ENCODE measurements at regions not wholly inside any gene's neighbourhood (a gene's known extent, or its start where the extent isn't known, plus 50 kb on each side); places are given as distances from the start of the nearest gene placed in this dataset.
"Not testable (repeated sequence)": the region's sequence is repeated elsewhere in the genome, so short reads cannot be mapped to it uniquely, and the experiment has no call there.

DNA sequence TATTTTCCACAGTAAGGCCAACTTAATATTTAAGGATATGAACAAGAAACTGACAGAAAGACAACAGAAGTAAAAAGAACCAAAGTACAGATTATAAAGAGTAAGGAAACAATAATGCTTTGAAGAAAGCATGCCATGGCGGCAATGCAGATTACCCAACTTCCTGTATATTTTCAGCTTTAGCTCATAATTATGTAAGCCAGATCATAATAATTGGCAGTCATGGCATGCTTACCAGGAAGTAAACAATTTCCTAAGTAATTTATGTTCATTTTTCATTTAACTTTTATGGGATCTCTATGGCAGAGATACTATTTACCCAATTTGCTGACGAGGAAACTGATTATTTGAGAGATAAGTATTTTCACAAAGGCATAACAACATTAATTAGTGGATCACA, 988.7 kb downstream of the HACE1 start:
- DNase-seq: no peak

GRCh38 chr6:103862297-103862696, 997.4 kb downstream of the HACE1 start:
- DNase-seq: no peak

DNA sequence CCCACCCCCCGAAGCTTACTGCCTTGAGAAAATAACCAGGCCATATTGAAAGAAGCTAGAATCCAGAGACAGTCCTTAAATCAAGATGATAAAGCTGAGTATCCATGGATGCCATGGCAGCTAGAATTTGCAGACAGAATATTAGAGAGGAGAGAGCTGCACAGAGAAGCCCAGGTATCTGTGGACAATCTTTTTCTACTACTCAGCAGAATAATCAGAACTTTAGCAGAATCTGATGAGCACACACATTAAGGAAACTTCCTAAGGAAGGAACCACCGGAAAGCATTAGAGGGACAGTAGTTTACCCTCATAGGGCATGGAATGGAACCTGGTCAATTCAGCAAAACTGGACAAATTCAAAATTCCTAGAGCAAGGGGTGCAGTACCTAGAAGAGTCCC, 1001.7 kb downstream of the HACE1 start:
- DNase-seq: no peak

- DNase-seq: no peak
Measured at GRCh38 chr6:103855750-103856149, 1004.0 kb downstream of the HACE1 start.

DNA sequence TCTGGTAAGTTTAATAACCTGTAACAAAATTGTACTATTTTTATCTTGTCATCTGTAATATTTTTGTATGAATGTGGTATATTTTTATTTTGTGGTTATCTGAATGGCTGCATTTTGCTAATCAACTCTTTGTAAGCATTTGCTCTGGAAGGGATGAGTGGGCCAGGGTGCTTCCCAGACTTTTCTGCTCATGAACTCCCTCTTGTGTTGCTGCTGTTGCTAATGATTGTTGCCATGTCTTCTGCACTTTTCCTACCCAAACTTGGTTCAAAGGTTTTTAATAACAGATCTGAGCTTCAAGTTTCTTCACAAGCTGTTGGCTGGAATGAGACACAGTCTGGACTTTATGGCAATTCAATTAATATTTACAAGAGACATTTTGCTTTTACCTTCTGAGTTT, 1005.7 kb downstream of the HACE1 start:
- no peak for DNase-seq

DNA sequence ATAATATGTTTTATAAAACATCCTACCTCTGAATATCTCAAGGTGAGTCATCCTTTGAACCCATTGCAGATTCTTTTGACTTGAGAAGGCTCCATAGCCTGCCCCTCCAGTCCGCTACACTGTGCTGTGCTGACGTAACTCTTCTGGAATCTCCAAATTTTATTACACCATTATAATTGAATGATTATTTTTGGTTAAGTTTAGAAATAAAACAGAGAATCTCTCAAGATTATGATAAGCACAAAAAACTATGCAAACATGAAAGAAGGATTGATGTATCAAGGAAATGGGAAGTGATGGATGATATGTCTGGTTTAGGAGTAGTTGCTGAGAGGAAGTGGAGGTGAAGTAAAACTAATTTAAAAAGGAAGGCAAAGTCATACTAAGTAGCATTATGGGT, 1021.3 kb downstream of the HACE1 start:
- DNase-seq: no peak

- DNase-seq: no peak
Measured at GRCh38 chr6:103826209-103826608, 1033.5 kb downstream of the HACE1 start.

- no peak for DNase-seq
Measured at GRCh38 chr6:103820148-103820547, 1039.6 kb downstream of the HACE1 start.

DNA sequence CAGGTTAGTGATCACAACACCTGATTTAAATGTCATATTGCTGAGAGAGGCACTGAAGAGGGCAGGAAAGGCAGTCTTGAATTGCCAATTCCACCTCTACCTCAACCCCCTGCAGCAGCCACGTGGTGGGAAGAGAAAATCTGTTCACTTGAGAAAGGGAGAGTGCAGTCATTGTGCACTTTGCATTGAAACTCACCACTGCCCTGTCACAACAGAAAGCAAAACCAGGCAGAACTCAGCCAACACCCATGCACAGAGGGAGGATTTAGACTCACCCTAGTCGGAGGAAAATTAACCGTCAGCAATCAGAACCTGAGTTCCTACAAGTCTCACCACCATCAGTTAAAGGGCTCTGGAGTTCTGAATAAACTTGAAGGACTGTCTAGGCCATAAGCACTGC, 1040.2 kb downstream of the HACE1 start:
- no peak for DNase-seq

DNA sequence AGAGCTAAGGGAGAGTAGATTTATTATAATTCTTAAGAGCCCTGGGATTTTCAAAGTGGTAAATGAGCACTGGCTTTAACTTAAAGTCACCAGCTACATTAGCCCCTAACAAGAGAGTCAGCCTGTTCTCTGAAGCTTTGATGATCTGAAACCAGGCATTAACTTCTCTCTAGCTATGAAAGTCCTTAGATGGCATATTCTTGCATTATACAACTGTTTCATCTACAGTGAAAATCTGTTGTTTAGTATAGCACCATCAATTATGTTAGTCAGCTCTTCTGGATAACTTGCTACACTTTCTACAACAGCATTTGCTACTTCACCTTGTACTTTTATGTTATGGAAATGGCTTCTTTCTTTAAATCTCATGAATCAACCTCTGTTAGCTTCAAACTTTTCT, 1046.7 kb downstream of the HACE1 start:
- no peak for DNase-seq

DNA sequence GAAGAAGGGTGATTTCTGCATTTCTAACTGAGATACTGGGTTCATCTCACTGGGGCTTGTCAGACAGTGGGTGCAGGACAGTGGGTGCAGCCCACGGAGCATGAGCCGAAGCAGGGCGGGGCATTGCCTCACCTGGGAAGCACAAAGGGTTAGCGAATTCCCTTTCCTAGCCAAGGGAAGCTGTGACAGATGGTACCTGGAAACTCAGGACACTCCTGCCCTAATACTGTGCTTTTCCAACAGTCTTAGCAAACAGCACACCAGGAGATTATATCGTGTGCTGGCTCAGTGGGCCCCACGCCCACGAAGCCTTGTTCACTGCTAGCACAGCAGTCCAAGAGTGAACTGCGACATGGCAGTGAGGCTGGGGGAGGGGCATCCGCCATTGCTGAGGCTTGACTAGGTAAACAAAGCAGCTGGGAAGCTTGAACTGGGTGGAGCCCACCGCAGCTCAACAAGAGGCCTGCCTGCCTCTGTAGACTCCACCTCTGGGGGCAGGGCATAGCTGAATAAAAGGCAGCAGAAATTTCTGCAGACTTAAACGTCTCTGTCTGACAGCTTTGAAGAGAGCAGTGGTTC, 1057.7 kb downstream of the HACE1 start:
- not testable (repeated sequence) for DNase-seq

- DNase-seq: no peak
Measured at GRCh38 chr6:103799971-103800670, 1059.6 kb downstream of the HACE1 start.

- no peak for DNase-seq
Measured at GRCh38 chr6:103798166-103798565, 1061.6 kb downstream of the HACE1 start.

DNA sequence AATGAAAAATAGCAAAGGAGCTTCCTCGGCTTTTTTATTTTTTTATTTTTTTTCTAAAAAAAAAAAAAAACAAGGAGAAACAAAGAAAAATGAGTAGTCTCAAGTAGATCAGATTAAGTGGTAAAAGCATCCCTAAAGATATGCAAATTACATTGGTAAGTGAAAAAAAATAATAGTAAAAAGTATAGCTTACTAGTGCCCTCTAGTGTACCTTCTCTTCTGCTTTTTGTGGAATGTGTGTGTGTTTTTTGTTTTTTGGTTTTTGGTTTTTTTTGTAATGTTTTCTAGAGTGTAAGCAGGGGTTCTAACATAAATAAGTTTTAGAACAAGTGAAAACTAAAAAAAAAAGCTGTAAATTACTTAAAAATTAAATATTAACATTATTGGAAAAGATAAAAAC, 1062.0 kb downstream of the HACE1 start:
- peak; percentile 17 for DNase-seq

- DNase-seq: no peak
Measured at GRCh38 chr6:103791458-103791857, 1068.3 kb downstream of the HACE1 start.

DNA sequence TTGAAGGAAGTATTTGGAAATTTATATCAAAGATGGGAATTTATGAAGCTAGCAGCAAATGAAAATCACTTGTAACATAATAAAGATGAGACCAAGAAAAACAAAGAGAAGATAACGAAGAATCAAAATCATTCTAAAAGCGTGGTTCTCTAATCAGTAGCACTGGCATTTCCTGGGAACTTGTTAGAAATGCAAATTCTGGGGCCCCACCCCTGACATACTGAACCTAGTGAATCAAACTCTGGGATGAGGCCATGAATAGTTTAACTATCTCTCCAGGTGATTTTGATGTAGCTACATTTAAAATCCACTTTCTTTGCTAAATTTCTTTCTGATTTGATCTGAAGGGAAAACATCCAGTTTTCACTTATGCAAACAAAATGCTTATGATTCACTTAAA, 1075.6 kb downstream of the HACE1 start:
- DNase-seq: no peak

- no peak for DNase-seq
Measured at GRCh38 chr6:103783329-103783728, 1076.4 kb downstream of the HACE1 start.

DNA sequence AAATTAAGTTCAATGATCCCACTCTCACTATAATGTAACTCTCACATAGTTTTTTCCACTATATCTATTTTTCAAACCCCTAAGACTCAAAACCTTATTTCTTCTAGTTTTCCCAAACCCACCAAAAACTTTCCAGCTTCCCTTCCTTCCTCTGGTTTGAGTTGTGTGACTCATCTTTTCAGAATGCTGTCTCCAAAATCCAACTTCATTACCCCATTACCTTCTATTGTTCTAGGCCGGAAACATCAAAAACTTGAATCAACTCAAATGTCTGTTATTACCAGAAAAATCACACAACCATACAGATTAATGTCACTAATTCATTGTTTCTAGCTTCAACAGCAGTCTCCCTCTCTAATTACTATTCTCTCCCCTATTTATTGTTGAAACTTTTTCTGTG, 1090.3 kb downstream of the HACE1 start:
- DNase-seq: no peak

- DNase-seq: no peak
Measured at GRCh38 chr6:103750603-103751002, 1109.1 kb downstream of the HACE1 start.

DNA sequence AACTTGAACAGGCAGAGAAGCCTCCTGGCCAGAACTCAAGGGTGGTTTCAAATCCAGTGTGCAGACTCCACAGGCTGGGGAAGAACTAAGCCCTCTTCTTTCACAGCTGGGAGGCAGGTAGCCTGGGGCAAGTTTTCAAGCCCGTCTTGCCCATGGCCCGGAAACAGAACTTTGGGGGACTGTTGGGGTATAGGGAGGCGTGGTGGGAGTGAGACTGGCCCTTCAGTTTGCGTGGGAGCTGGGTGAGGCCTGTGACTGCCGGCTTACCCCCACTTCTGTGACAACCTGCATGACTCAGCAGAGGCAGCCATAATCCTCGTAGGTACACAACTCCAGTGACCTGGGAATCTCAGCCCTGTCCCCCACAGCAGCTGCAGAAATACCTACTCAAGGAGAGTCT, 1125.7 kb downstream of the HACE1 start:
- no peak for DNase-seq

DNA sequence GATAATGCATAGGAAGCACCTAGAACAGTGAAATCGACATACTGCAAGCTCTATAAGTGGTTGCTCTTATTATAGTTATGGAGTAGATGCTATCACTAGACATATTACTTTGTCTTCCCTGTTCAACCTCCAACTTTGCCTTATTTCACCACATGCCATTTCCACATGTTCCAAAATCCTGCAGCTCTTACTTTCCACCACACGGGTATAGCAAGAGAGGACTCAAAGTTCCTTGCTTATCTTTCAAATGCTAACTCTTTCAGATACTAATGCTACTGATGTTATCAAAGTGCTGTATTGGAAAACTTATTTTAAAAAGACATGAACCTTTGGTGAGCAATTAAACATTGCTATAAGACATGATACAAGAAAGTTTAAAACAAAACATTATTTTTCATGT, 1130.1 kb downstream of the HACE1 start:
- DNase-seq: no peak

DNA sequence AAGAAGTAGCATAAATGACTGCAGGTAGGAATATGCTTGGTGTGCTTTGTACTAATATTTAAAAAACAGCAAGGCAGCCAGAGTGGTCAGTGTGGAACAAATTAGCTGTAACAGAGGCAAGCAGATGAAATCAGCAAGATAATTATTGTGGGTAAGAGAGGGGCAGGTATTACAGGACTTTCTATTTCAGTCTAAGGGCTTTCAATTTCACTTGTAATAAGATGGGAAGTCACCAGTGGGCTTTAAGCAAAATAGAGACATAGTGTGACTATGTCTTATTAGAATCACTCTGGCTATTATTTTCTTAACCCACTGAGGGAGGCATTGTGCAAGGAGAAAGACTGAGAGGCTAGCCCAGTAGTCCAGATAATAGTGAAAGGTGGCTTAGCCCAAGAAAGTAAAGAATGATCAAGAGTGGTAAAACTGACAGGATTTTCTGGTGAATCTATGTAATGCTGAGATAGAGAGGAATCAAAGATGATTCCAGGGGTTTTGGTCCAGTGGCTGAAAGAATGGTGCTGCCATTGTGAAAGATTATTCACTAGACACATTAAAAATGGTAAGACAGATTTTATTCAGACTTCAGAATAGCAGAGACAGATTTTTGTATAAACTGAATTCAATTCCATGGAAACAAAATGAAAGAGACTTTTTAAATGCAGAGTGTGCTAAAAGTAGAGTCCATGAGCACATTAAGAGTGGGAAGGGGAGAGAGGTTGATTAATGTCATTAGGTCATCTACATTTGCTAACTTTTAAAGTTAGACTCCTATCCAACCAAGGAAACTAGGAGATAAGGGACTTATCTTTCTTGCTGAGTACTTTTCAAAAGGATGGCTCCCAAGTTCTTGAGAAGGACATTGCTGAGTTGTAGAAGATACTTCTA, 1136.0 kb downstream of the HACE1 start:
- DNase-seq: no peak

- DNase-seq: no peak
Measured at GRCh38 chr6:103722683-103723082, 1137.0 kb downstream of the HACE1 start.

- DNase-seq: no peak
Measured at GRCh38 chr6:103721923-103722322, 1137.8 kb downstream of the HACE1 start.

Data from hematopoietic multipotent progenitor cell treated with erythropoietin and hydrocortisone succinate and interleukin-3 and kit ligand, for 6 days (in vitro differentiated cells).